ENCODE measurements at regions not wholly inside any gene's neighbourhood (a gene's known extent, or its start where the extent isn't known, plus 50 kb on each side); places are given as distances from the start of the nearest gene placed in this dataset.

DNA sequence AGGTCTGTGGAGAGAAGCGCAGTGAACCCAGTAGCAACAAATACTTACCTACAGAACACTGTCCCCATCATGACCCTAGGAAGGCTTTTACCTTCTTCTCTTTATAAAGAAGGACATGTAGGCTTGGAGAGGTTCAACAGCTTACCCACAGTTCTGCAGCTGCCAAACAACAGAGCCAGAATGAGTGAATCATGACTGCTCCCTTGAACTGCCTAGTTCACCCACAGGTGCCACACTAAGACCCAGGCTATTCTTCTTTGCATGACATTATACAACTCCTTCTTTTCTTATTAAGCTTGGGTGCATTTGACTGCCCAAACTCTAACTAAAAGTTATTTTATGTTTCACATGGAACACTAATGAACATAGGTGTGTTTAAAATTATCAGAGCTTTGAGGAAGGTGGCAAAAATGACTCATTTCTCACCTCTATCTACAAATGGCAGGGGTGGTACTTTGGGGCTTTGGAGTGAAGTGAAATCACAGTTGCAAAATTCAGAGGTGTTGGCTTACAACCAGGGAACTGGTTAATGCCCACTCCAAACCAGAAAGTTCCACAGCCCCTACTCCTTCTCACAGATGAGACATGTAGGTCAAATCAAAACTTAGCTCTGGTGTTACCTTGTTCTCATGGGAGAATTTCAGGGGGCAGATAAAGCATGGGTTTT, 201.6 kb downstream of the SEMA6A start:
- Histone ChIP-seq H3K4me1 (ENCODE audit: insufficient read depth, low read length) (peaks cover 21% of the 10 kb centered on the region), H4K20me1 (ENCODE audit: insufficient read depth, low read length) (no peaks in the 10 kb centered on the region), H3K4me2 (ENCODE audit: low read depth, low read length) (no peak overlapping the region), H3K9ac (ENCODE audit: insufficient read depth, low read depth, low read length) (no peak overlapping the region), H3K27me3 (ENCODE audit: control insufficient read depth in 1 of 2, insufficient read depth in 2 of 2, low read length in 2 of 2) (no peaks in the 10 kb centered on the region), H2AFZ (ENCODE audit: low read length) (no peak overlapping the region), H3K9me3 (ENCODE audit: low read length) (no peaks in the 10 kb centered on the region), H3K4me3 (replicated peaks in 1 of 3; ENCODE audit: insufficient read depth in 1 of 3, low read depth in 2 of 3, low read length in 3 of 3) (no peak overlapping the region), H3K79me2 (ENCODE audit: insufficient read depth, low read length) (no peaks in the 10 kb centered on the region), H3K36me3 (replicated peaks in 1 of 2; ENCODE audit: control insufficient read depth in 1 of 2, insufficient read depth in 2 of 2, low read length in 2 of 2) (no peaks in the 10 kb centered on the region), H3K27ac (ENCODE audit: extremely low read length, insufficient read depth, low read length) (no peak overlapping the region)
- FAIRE-seq: no peak
- in situ Hi-C loops (cut with HindIII; ENCODE audit: extremely low pct_ligation_motif_present, low pct_unique_long_range_greater_than_20kb): no loop called here
- ChIA-PET POLR2A (no interaction called here), CTCF (ENCODE audit: low intra/inter-chr PET ratio, low total read pairs) (no interaction called here)
- ATAC-seq: no peak
- no peak for TF ChIP-seq HNRNPUL1 (IDR thresholded peaks at IDR 0.05; ENCODE audit: low read depth, low read length)
- TF ChIP-seq ZNF569 (CRISPR knock-in tag; IDR thresholded peaks at IDR 0.05; ENCODE audit: borderline replicate concordance): no peak
- DNase-seq (ENCODE audit: low spot score): no peak
- intact Hi-C loops (cut with micrococcal nuclease; ENCODE audit: unreplicated experiment): no loop called here
- 100% methylated on average over 1 of the region's 1 CpG for whole genome bisulfite sequencing (ENCODE audit: low lambda C conversion rate)
- no TSS peak for BruUV-seq (replicated peaks)

DNA sequence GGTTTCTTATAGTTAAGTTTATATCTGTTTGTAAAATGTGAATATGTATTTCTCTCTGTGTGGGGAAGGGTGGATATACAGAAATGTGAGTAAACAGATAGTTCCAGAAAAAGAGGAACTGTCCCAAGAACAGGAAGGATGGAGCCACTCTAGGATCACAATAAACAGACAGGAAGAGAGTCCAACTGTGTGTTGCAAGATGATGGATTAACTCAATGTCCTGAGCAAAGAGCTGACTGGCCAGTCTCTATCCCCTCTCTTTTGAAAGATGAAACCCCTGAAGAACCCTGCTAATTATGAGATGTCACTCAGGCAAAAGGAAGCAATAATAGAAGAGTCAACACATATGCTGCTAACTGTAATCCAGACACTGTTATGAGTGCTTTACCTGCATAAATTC, 202.7 kb downstream of the SEMA6A start:
- H2AFZ ChIP-seq (ENCODE audit: low read length): no peak overlapping the region
- ChIA-PET POLR2A (no interaction called here), CTCF (ENCODE audit: low intra/inter-chr PET ratio, low total read pairs) (no interaction called here)
- intact Hi-C loops (cut with micrococcal nuclease; ENCODE audit: unreplicated experiment) (no loop called here), in situ Hi-C loops (cut with HindIII; ENCODE audit: extremely low pct_ligation_motif_present, low pct_unique_long_range_greater_than_20kb) (no loop called here)
- H3K4me3 ChIP-seq (replicated peaks in 1 of 3; ENCODE audit: insufficient read depth in 1 of 3, low read depth in 2 of 3, low read length in 3 of 3): no peak overlapping the region
- BruUV-seq (replicated peaks): no TSS peak
- peak overlapping the region; percentile 38 for H3K4me2 ChIP-seq (ENCODE audit: low read depth, low read length)
- no peaks in the 10 kb centered on the region for H3K27me3 ChIP-seq (ENCODE audit: control insufficient read depth in 1 of 2, insufficient read depth in 2 of 2, low read length in 2 of 2)
- peak; percentile 39 for FAIRE-seq
- H3K36me3 ChIP-seq (replicated peaks in 1 of 2; ENCODE audit: control insufficient read depth in 1 of 2, insufficient read depth in 2 of 2, low read length in 2 of 2): no peaks in the 10 kb centered on the region
- H3K79me2 ChIP-seq (ENCODE audit: insufficient read depth, low read length): no peaks in the 10 kb centered on the region
- H3K9me3 ChIP-seq (ENCODE audit: low read length): no peaks in the 10 kb centered on the region
- no peaks in the 10 kb centered on the region for H4K20me1 ChIP-seq (ENCODE audit: insufficient read depth, low read length)
- peak; percentile 30 for DNase-seq (ENCODE audit: low spot score)
- peak; percentile 89 for ATAC-seq
- H3K4me1 ChIP-seq (ENCODE audit: insufficient read depth, low read length): peaks cover 21% of the 10 kb centered on the region
- H3K27ac ChIP-seq (ENCODE audit: extremely low read length, insufficient read depth, low read length): no peak overlapping the region
- H3K9ac ChIP-seq (ENCODE audit: insufficient read depth, low read depth, low read length): no peak overlapping the region
- TF ChIP-seq ZNF891 (CRISPR knock-in tag; IDR thresholded peaks at IDR 0.05) (no peak), HOXA5 (CRISPR knock-in tag; IDR thresholded peaks at IDR 0.05) (0 out of 2 replicates have a peak, but pooled peaks have one; percentile 15), TOE1 (CRISPR knock-in tag; IDR thresholded peaks at IDR 0.05) (no peak), ZZZ3 (CRISPR knock-in tag; IDR thresholded peaks at IDR 0.05; ENCODE audit: borderline replicate concordance) (no peak), PHF21A (CRISPR knock-in tag; IDR thresholded peaks at IDR 0.05) (peak; percentile 46; the same call in 1 of the 2 replicates), ETV5 (CRISPR knock-in tag; IDR thresholded peaks at IDR 0.05; ENCODE audit: borderline replicate concordance) (peak; percentile 57; the same call in 1 of the 2 replicates), FOXP1 (IDR thresholded peaks at IDR 0.05) (no peak), FOXP1 (CRISPR knock-in tag; IDR thresholded peaks at IDR 0.05) (peak; percentile 47; the same call in 1 of the 2 replicates), ZSCAN29 (CRISPR knock-in tag; conservative IDR thresholded peaks at IDR 0.05) (no peak), ELF3 (CRISPR knock-in tag; IDR thresholded peaks at IDR 0.05) (0 out of 2 replicates have a peak, but pooled peaks have one; percentile 25), FOXJ3 (CRISPR knock-in tag; IDR thresholded peaks at IDR 0.05; ENCODE audit: borderline replicate concordance) (0 out of 2 replicates have a peak, but pooled peaks have one; percentile 16), ZNF644 (CRISPR knock-in tag; IDR thresholded peaks at IDR 0.05; ENCODE audit: low read depth) (0 out of 2 replicates have a peak, but pooled peaks have one; percentile 21)
- TF ChIP-seq, protein P1, sequence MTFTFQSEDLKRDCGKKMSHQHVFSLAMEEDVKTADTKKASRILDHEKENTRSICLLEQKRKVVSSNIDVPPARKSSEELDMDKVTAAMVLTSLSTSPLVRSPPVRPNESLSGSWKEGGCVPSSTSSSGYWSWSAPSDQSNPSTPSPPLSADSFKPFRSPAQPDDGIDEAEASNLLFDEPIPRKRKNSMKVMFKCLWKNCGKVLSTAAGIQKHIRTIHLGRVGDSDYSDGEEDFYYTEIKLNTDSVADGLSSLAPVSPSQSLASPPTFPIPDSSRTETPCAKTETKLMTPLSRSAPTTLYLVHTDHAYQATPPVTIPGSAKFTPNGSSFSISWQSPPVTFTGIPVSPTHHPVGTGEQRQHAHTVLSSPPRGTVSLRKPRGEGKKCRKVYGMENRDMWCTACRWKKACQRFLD (CRISPR knock-in tag; IDR thresholded peaks at IDR 0.05; ENCODE audit: borderline replicate concordance): no peak
- TF ChIP-seq, protein P2, sequence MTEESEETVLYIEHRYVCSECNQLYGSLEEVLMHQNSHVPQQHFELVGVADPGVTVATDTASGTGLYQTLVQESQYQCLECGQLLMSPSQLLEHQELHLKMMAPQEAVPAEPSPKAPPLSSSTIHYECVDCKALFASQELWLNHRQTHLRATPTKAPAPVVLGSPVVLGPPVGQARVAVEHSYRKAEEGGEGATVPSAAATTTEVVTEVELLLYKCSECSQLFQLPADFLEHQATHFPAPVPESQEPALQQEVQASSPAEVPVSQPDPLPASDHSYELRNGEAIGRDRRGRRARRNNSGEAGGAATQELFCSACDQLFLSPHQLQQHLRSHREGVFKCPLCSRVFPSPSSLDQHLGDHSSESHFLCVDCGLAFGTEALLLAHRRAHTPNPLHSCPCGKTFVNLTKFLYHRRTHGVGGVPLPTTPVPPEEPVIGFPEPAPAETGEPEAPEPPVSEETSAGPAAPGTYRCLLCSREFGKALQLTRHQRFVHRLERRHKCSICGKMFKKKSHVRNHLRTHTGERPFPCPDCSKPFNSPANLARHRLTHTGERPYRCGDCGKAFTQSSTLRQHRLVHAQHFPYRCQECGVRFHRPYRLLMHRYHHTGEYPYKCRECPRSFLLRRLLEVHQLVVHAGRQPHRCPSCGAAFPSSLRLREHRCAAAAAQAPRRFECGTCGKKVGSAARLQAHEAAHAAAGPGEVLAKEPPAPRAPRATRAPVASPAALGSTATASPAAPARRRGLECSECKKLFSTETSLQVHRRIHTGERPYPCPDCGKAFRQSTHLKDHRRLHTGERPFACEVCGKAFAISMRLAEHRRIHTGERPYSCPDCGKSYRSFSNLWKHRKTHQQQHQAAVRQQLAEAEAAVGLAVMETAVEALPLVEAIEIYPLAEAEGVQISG (CRISPR knock-in tag; IDR thresholded peaks at IDR 0.05): peak; percentile 68; the same call in 1 of the 2 replicates
